GM12864 (cell line): ENCODE measurements at regions not wholly inside any gene's neighbourhood (a gene's known extent, or its start where the extent isn't known, plus 50 kb on each side); places are given as distances from the start of the nearest gene placed in this dataset.

Experiments used
- DNase-seq: peaks from one replicate; pipeline ENCODE4 v3.0.0-alpha.2; 2011; ENCODE audit warnings: low read depth
- H3K4me3 ChIP-seq: 2 replicates; pipeline ENCODE4 v1.5.1; 2011; ENCODE audit warnings: mild to moderate bottlenecking, low read depth, low read length, control low read depth
- CTCF ChIP-seq: IDR thresholded peaks from 2 replicates; pipeline ENCODE4 v1.5.1; 2011; ENCODE audit warnings: low read depth, mild to moderate bottlenecking, moderate library complexity, low read length, control low read depth, inconsistent platforms; ENCODE audit errors: missing control alignments

GRCh38 chr4:35836596-35836995 lies 407.7 kb downstream of the ARAP2 start:
- H3K4me3 ChIP-seq = no peak overlapping the region
- DNase-seq = no peak
- no peak for TF ChIP-seq CTCF

DNA sequence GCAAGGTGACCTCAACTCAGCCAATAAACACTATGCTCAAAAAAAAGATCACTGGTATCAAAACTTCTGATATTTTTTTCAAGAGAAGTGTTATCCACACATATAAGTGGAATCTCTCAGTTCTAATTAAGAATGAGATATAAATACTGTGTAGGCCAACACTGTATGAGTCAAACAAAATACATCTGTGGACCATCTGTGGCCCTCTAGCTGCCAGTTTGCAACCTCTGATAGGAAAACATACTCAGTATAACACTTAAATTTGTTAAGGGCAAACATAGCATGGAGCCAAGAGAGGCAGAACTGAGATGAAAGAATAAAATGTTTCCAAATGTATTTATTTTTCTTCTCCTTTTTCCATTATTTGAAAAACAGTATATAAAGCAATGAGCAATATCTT lies 377.3 kb downstream of the ARAP2 start:
- no peak overlapping the region for H3K4me3 ChIP-seq
- no peak for TF ChIP-seq CTCF
- DNase-seq = no peak

GRCh38 chr4:35872273-35872672 lies 372.0 kb downstream of the ARAP2 start:
- DNase-seq = no peak
- no peak overlapping the region for H3K4me3 ChIP-seq
- no peak for TF ChIP-seq CTCF

DNA sequence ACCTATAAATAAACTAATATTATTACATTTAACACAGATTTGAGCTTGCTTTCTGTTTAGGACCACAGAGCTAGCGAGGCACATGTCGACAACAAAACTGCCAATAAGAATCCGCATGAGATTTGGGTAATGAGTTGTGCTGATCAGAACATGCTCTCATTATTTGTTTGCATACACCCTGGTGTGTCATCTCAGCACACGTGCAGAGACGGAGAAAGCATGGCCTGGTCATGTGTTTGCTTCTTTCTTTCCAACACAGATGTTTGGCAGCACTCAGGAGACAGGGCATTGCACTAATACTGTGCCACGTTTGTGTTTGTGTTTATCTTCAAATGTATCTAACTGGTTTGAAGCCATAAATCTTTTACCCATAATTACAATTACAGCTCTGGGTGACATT lies 364.8 kb downstream of the ARAP2 start:
- H3K4me3 ChIP-seq = no peak overlapping the region
- TF ChIP-seq CTCF = no peak
- DNase-seq = no peak

DNA sequence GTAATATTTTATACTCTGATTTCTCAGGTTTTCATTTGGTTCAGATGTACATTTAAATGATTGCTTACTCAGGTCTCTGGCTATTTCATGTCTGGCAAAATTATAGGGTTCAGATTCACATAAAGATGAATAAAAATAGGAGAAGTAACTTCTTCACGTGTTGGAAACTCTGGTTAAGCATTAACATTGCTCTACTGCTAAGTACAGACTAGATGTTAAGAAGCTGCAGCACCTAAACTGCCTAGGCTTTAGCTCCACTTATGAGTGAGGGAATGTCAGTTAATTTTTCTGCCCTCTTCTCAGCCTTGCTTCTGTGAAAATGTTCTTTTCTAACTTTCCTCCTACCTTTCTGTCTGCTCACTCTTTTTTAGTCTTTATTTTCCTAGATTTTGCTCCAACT lies 361.2 kb downstream of the ARAP2 start:
- TF ChIP-seq CTCF = no peak
- DNase-seq = no peak
- H3K4me3 ChIP-seq = no peak overlapping the region

DNA sequence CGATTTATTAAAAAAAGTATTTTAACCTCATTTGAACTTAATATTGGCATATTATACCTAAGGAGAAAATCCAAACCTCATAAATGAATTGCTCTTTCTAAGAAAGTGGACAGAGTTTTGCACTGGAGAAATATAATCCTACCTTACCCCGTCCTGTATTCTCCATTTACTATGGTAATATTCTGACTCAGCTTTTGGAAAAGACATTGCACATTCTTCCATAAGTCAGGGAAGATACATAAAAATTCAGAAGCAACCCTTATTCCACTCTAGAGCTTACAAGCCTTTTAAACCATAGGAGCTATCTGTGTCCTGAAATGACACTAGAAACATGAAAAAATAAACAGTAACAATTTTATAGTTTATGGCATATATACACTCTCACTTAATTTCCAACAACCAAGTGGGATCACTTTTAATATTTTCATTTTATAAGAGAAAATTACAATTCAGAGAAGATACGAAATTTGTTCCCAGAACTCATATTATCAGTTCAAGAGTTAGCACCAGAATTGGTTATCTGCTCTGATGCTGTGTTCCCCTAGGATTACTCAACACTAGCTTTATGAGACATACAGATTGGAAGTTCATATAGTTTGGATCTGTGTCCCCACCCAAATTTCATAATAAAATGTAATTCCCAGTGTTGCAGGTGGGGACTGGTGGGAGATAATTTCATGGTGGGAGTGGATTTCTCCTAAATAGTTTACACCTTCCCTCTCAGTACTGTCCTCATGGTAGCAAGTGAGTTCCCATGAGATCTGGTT lies 359.4 kb downstream of the ARAP2 start:
- no peak for DNase-seq
- no peak for TF ChIP-seq CTCF

DNA sequence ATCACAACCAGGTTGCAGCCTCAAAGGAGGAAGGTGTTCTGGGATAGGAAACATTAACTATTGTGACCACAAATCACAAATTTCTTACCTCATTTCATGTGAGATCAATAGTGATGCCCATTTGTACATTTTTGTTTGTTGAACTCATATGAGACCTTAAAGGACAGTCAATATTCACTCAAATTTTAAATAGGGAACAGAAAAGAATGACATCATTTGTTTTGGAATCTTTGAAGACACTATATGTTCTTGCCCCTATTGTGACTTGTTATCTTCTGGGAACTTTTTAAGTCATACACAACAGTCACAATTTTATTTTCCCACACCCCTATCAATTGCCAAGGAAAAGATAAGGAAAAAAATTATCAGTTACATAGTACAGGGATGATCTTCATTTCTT lies 346.5 kb downstream of the ARAP2 start:
- TF ChIP-seq CTCF = no peak
- no peak for DNase-seq
- no peak overlapping the region for H3K4me3 ChIP-seq

More for the DNA sequence above, 359.4 kb downstream of the ARAP2 start:
- no peak overlapping the region for H3K4me3 ChIP-seq
